Liver (tissue), 8 donors: ENCODE measurements at regions not wholly inside any gene's neighbourhood (a gene's known extent, or its start where the extent isn't known, plus 50 kb on each side); places are given as distances from the start of the nearest gene placed in this dataset.

Source experiments
- DNase-seq: peaks from one replicate; pipeline ENCODE4 v3.0.0-alpha.2; 2017; ENCODE audit warnings: low spot score
- H3K27ac ChIP-seq, 2 donors: one replicate each; pipeline ENCODE4 v1.7.0; 2013; ENCODE audit warnings: inconsistent platforms in 2 of 2, low read length in 2 of 2, control low read depth in 1 of 2, low read depth in 1 of 2, mild to moderate bottlenecking in 1 of 2
- H3K27me3 ChIP-seq, 4 donors: one replicate each; pipeline versions ENCODE4 v1.6.1 to v1.7.0; 2013; ENCODE audit warnings: low read length in 3 of 4, inconsistent platforms in 1 of 4, mild to moderate bottlenecking in 1 of 4, moderate library complexity in 1 of 4; ENCODE audit not compliant: control insufficient read depth in 4 of 4, insufficient read depth in 4 of 4
- H3K36me3 ChIP-seq, 4 donors: one replicate each; pipeline versions ENCODE4 v1.6.1 to v1.7.0; 2013; ENCODE audit warnings: low read length in 3 of 4, mild to moderate bottlenecking in 3 of 4, low read depth in 1 of 4, moderate library complexity in 1 of 4; ENCODE audit not compliant: control insufficient read depth in 4 of 4, insufficient read depth in 3 of 4
- H3K4me1 ChIP-seq, 4 donors: one replicate each; pipeline versions ENCODE4 v1.6.1 to v1.7.0; 2013; ENCODE audit warnings: low read length in 3 of 4, mild to moderate bottlenecking in 3 of 4, moderate library complexity in 1 of 4; ENCODE audit not compliant: control insufficient read depth in 4 of 4, insufficient read depth in 4 of 4
- H3K4me3 ChIP-seq, 3 donors: one replicate each; pipeline versions ENCODE4 v1.6.1 to v1.7.0; 2013; ENCODE audit warnings: low read length in 3 of 3, control low read depth in 1 of 3, low read depth in 1 of 3, mild to moderate bottlenecking in 1 of 3
- H3K9ac ChIP-seq, 2 donors: one replicate each; pipeline ENCODE4 v1.7.0; 2013; ENCODE audit warnings: low read length in 2 of 2, mild to moderate bottlenecking in 2 of 2, moderate library complexity in 2 of 2, control low read depth in 1 of 2, low read depth in 1 of 2
- H3K9me3 ChIP-seq, 4 donors: one replicate each; pipeline versions ENCODE4 v1.6.1 to v1.7.0; 2013; ENCODE audit warnings: low read length in 3 of 4; ENCODE audit not compliant: control insufficient read depth in 4 of 4
- EGR1 ChIP-seq, 2 donors: IDR thresholded peaks; 2 replicates each; pipeline ENCODE4 v1.6.1; 2016 to 2018; ENCODE audit warnings: antibody characterized with exemption in 2 of 2, low read depth in 2 of 2
- FOXA1 ChIP-seq: IDR thresholded peaks from 2 replicates; pipeline ENCODE4 v1.6.1; 2016; ENCODE audit warnings: antibody characterized with exemption
- FOXA2 ChIP-seq: IDR thresholded peaks from 2 replicates; pipeline ENCODE4 v1.6.1; 2016; ENCODE audit warnings: antibody characterized with exemption
- GABPA ChIP-seq, 2 donors: IDR thresholded peaks in 1 of 2; conservative IDR thresholded peaks in 1 of 2; 2 replicates each; pipeline ENCODE4 v1.6.1; 2016; ENCODE audit warnings: antibody characterized with exemption in 2 of 2, mild to moderate bottlenecking in 1 of 2, moderate library complexity in 1 of 2
- HNF4A ChIP-seq, 2 donors: conservative IDR thresholded peaks; 2 replicates each; pipeline ENCODE4 v1.6.1; 2016; ENCODE audit warnings: antibody characterized with exemption in 2 of 2, mild to moderate bottlenecking in 2 of 2
- HNF4G ChIP-seq: IDR thresholded peaks from 2 replicates; pipeline ENCODE4 v1.6.1; 2016; ENCODE audit warnings: antibody characterized with exemption
- JUND ChIP-seq, 2 donors: IDR thresholded peaks; 2 replicates each; pipeline ENCODE4 v1.6.1; 2016; ENCODE audit warnings: antibody characterized with exemption in 2 of 2
- NR2F2 ChIP-seq: IDR thresholded peaks from 2 replicates; pipeline ENCODE4 v1.6.1; 2016; ENCODE audit warnings: antibody characterized with exemption
- RAD21 ChIP-seq, 2 donors: IDR thresholded peaks; 2 replicates each; pipeline ENCODE4 v1.6.1; 2016; ENCODE audit warnings: antibody characterized with exemption in 2 of 2, mild to moderate bottlenecking in 2 of 2
- RXRA ChIP-seq, 2 donors: IDR thresholded peaks; 2 replicates each; pipeline ENCODE4 v1.6.1; 2017 to 2018; ENCODE audit warnings: antibody characterized with exemption in 2 of 2, mild to moderate bottlenecking in 1 of 2
- SP1 ChIP-seq: IDR thresholded peaks from 2 replicates; pipeline ENCODE4 v1.6.1; 2018; ENCODE audit warnings: antibody characterized with exemption, mild to moderate bottlenecking
- TAF1 ChIP-seq: conservative IDR thresholded peaks from 2 replicates; pipeline ENCODE4 v1.6.1; 2016; ENCODE audit warnings: antibody characterized with exemption, mild to moderate bottlenecking
- WGBS: extraction: QIAGEN DNeasy Blood & Tissue Kit; methylation state at CpG from one replicate; pipeline ENCODE4 v1.1.7; 2013; 5-methylcytosine and 5-hydroxymethylcytosine counted together
- TF ChIP-seq, protein P1 (sequence below): fragments of 150-350 bp; IDR thresholded peaks from 2 replicates; pipeline ENCODE4 v1.5.1; 2017; ENCODE audit warnings: improper control_type of control experiment, low read depth, low read length; ENCODE audit not compliant: missing input control
- TF ChIP-seq, protein P2 (sequence below): IDR thresholded peaks from 2 replicates; pipeline ENCODE4 v1.6.1; 2016; ENCODE audit warnings: antibody characterized with exemption
- TF ChIP-seq, protein P3 (sequence below): IDR thresholded peaks from 2 replicates; pipeline ENCODE4 v1.6.1; 2016; ENCODE audit warnings: antibody characterized with exemption, mild to moderate bottlenecking
- donor health status: healthy.
- donor health status: healthy.
- donor health status: healthy.
- donor health status: healthy.
- donor health status: healthy.

DNA sequence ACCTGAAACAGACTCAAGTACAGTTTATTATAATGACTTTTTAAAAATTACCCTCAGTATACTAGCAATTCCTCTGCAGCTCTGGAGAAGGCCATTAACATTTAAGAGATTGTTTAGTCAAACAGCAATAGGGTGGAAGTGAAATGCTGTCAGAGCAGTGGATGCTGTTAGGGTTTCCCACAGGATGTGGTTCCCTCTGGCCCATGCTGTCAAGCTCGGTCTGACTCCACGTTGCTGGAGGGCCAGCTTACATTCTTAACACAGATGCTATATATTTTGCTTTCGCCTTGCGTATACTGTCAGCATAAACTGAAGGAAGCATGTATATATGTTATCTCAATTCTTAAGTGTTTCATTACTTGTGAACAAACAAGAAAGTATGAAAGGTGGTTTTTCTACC lies 231.1 kb upstream of the COL8A1 start:
- H3K9me3 ChIP-seq, result no peaks in the 10 kb centered on the region
- no peak overlapping the region for H3K9ac ChIP-seq
- no peak overlapping the region for H3K4me3 ChIP-seq
- WGBS, result 75% methylated on average over 4 of the region's 4 CpGs
- no peak overlapping the region for H3K27ac ChIP-seq
- no peak for DNase-seq
- no peaks in the 10 kb centered on the region for H3K27me3 ChIP-seq
- H3K36me3 ChIP-seq, result no peaks in the 10 kb centered on the region
- H3K4me1 ChIP-seq, result no peaks in the 10 kb centered on the region
- TF ChIP-seq EGR1 (IDR thresholded peaks at IDR 0.05; ENCODE audit: low read depth in 2 of 2) (no peak), RXRA (IDR thresholded peaks at IDR 0.05) (no peak), HNF4A (conservative IDR thresholded peaks at IDR 0.05) (no peak), SP1 (no peak), TAF1 (no peak), JUND (IDR thresholded peaks at IDR 0.05) (no peak), HNF4G (no peak), FOXA1 (no peak)
- TF ChIP-seq, protein P1, sequence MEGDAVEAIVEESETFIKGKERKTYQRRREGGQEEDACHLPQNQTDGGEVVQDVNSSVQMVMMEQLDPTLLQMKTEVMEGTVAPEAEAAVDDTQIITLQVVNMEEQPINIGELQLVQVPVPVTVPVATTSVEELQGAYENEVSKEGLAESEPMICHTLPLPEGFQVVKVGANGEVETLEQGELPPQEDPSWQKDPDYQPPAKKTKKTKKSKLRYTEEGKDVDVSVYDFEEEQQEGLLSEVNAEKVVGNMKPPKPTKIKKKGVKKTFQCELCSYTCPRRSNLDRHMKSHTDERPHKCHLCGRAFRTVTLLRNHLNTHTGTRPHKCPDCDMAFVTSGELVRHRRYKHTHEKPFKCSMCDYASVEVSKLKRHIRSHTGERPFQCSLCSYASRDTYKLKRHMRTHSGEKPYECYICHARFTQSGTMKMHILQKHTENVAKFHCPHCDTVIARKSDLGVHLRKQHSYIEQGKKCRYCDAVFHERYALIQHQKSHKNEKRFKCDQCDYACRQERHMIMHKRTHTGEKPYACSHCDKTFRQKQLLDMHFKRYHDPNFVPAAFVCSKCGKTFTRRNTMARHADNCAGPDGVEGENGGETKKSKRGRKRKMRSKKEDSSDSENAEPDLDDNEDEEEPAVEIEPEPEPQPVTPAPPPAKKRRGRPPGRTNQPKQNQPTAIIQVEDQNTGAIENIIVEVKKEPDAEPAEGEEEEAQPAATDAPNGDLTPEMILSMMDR, result no peak
- TF ChIP-seq, protein P2, sequence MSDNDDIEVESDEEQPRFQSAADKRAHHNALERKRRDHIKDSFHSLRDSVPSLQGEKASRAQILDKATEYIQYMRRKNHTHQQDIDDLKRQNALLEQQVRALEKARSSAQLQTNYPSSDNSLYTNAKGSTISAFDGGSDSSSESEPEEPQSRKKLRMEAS, result no peak
- TF ChIP-seq, protein P3, sequence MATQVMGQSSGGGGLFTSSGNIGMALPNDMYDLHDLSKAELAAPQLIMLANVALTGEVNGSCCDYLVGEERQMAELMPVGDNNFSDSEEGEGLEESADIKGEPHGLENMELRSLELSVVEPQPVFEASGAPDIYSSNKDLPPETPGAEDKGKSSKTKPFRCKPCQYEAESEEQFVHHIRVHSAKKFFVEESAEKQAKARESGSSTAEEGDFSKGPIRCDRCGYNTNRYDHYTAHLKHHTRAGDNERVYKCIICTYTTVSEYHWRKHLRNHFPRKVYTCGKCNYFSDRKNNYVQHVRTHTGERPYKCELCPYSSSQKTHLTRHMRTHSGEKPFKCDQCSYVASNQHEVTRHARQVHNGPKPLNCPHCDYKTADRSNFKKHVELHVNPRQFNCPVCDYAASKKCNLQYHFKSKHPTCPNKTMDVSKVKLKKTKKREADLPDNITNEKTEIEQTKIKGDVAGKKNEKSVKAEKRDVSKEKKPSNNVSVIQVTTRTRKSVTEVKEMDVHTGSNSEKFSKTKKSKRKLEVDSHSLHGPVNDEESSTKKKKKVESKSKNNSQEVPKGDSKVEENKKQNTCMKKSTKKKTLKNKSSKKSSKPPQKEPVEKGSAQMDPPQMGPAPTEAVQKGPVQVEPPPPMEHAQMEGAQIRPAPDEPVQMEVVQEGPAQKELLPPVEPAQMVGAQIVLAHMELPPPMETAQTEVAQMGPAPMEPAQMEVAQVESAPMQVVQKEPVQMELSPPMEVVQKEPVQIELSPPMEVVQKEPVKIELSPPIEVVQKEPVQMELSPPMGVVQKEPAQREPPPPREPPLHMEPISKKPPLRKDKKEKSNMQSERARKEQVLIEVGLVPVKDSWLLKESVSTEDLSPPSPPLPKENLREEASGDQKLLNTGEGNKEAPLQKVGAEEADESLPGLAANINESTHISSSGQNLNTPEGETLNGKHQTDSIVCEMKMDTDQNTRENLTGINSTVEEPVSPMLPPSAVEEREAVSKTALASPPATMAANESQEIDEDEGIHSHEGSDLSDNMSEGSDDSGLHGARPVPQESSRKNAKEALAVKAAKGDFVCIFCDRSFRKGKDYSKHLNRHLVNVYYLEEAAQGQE, result no peak

DNA sequence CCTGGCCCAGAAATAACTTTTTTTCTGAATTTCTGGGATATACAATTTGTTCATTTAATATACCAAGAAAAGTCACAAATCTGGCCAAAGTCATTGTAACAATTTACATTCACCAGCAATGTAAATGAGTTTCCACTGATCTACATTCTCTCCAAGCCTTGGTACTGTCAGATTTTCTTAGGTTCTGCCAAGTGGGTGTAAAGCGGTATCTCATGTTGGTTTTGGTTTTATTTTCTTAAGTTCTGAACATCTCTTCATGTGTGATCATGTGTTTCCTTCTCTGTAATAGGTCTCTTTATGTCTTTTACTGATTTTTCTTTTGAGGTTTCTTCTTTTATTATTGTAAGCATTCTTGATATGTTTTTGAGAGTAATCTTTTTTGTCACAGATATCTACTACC lies 235.6 kb upstream of the COL8A1 start:
- no peaks in the 10 kb centered on the region for H3K4me1 ChIP-seq
- H3K9me3 ChIP-seq, result peaks cover 0 to 8% (median under 1%) of the 10 kb centered on the region in 4 donors
- H3K36me3 ChIP-seq, result no peaks in the 10 kb centered on the region
- H3K4me3 ChIP-seq, result no peak overlapping the region
- 85% methylated on average over 1 of the region's 1 CpG for WGBS
- H3K27me3 ChIP-seq, result no peaks in the 10 kb centered on the region
- TF ChIP-seq FOXA2 (no peak), RAD21 (IDR thresholded peaks at IDR 0.05) (no peak), JUND (IDR thresholded peaks at IDR 0.05) (no peak), NR2F2 (no peak), SP1 (no peak), TAF1 (no peak), FOXA1 (no peak), GABPA (IDR thresholded peaks at IDR 0.05 in 1 of 2, conservative IDR thresholded peaks at IDR 0.05 in 1 of 2) (no peak)
- no peak overlapping the region for H3K27ac ChIP-seq
- no peak for DNase-seq
- no peak overlapping the region for H3K9ac ChIP-seq
